Activated CD4-positive, alpha-beta memory T cell treated with anti-CD3 and anti-CD28 coated beads for 36 hours (primary cell): ENCODE measurements at regions not wholly inside any gene's neighbourhood (a gene's known extent, or its start where the extent isn't known, plus 50 kb on each side); places are given as distances from the start of the nearest gene placed in this dataset.

Source experiments
- CTCF ChIA-PET: fragments of 350-600 bp; sonication (Branson Sonifier 250); formaldehyde crosslinking; loops from one replicate; lab custom pipeline; 2021; ENCODE audit warnings: antibody characterized with exemption, inconsistent platforms; lab: Charles Lee
- POLR2A ChIA-PET: fragments of 350-600 bp; sonication (Branson Sonifier 250); formaldehyde crosslinking; loops from one replicate; lab custom pipeline; 2021; ENCODE audit warnings: antibody characterized with exemption; lab: Charles Lee
- DNase-seq: peaks from one replicate; pipeline ENCODE4 v3.0.0-alpha.2; 2020
- H3K27ac Mint-ChIP-seq: one replicate; pipeline ENCODE4 v1.8.0; 2021; ENCODE audit warnings: mixed read lengths
- H3K27me3 Mint-ChIP-seq: one replicate; pipeline ENCODE4 v1.8.0; 2021; ENCODE audit warnings: mixed read lengths
- H3K36me3 Mint-ChIP-seq: one replicate; pipeline ENCODE4 v1.8.0; 2021; ENCODE audit warnings: mixed read lengths
- H3K4me1 Mint-ChIP-seq: one replicate; pipeline ENCODE4 v1.8.0; 2021; ENCODE audit warnings: low read depth, mixed read lengths
- H3K4me3 Mint-ChIP-seq: one replicate; pipeline ENCODE4 v1.8.0; 2021; ENCODE audit warnings: mild to moderate bottlenecking, mixed read lengths
- H3K9me3 Mint-ChIP-seq: one replicate; pipeline ENCODE4 v1.8.0; 2021; ENCODE audit warnings: mixed read lengths
- intact Hi-C: fragments of 100-400 bp; cut with micrococcal nuclease; formaldehyde crosslinking; loops from one replicate; pipeline ENCODE4 v1.15.1; 2023

DNA sequence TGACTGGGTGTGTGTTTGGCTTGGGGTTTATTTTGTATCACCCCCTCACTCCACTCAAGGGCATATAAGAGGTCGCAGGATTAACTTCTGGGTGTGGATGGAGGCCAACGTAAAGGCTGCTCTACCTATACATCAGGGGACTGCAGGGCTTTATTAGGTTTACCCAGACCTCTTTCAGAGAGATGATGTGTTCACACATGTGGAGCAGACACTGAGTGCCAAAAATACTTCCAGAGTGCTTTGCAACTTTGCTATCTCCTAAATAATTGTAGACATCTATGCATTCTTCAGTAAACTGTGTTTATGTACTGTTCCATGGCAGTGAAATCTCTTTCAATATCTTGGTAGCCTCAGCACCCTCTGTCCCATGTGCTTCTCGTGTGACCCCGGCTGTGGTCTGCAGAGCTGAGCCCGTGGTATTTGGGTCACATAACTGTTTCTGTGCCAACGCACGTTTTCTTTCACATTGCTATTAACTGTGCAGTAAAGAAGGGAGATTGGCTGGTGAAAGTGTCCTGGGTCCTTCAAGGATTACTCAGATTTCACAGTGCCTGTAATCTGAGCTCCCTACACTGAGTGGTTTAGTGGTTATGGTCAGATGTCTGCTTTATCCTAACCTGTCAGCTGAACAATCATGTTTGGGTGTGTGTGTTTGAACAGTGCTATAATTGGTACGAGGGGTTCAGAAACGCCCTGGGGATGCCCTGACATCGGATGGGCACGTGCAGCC, 208.1 kb downstream of the VAPA start:
- no peaks in the 10 kb centered on the region for H3K9me3 Mint-ChIP-seq
- H3K27ac Mint-ChIP-seq: no peak overlapping the region
- peaks cover 3% of the 10 kb centered on the region for H3K27me3 Mint-ChIP-seq
- ChIA-PET CTCF (no interaction called here), POLR2A (no interaction called here)
- DNase-seq: no peak
- no peak overlapping the region for H3K4me3 Mint-ChIP-seq
- H3K4me1 Mint-ChIP-seq: peaks cover 18% of the 10 kb centered on the region
- intact Hi-C loops: loop anchor here (10.0 kb wide), 1 partner anchor 403 kb away; the partner anchor contains the start of gene NAPG
- H3K36me3 Mint-ChIP-seq: no peaks in the 10 kb centered on the region

DNA sequence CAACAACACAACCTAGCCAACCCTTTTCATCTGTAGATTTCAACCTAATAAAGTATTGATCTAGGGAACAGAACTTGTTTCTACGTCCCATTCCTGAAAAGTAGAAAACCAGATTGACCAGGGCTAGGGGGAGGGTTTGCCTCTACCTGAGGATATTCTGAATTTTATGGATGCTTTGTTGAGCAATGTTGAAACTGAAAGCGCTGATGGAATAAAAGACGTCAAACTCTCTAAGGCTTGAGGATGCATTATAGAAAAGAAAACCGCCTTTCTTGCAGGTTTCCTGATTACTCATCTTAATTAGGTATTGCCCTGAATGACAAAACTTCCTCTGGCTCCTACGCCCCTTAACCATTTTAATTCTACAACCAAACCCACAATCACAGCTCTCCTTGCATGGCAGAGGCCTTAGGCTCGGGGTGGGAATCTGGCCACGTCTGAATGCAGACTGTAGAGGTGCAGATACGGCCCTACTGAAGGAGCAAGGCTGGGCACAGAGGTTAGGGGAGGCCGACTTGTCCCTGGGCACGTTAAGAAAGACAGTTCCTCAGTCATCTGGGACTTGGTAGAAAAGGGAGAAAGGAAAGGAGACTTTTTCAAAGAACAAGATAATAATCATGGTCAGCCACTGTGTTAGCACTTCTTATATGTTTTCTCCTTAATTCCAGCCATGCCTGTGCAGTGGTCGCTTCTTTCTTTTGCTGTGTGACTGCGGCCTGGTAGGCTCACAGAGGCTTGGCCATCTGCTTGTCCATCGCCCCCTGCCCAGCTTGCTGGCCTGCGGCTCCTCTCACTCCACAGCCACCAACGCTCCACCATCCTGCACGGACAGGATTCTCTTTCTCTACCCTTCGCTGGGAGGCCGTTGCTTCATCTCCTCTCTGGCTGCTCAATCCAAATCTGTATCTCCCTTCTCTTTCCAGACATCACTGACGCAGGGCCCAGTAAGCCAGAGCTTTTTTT, 209.5 kb downstream of the VAPA start:
- ChIA-PET CTCF (no interaction called here), POLR2A (no interaction called here)
- Mint-ChIP-seq H3K27me3 (peaks cover 3% of the 10 kb centered on the region), H3K4me1 (peaks cover 18% of the 10 kb centered on the region), H3K36me3 (no peaks in the 10 kb centered on the region), H3K9me3 (no peaks in the 10 kb centered on the region), H3K27ac (no peak overlapping the region), H3K4me3 (no peak overlapping the region)
- DNase-seq: peak; percentile 16
- intact Hi-C loops: loop anchor here (10.0 kb wide), 1 partner anchor 402 kb away; the partner anchor contains the start of gene NAPG

DNA sequence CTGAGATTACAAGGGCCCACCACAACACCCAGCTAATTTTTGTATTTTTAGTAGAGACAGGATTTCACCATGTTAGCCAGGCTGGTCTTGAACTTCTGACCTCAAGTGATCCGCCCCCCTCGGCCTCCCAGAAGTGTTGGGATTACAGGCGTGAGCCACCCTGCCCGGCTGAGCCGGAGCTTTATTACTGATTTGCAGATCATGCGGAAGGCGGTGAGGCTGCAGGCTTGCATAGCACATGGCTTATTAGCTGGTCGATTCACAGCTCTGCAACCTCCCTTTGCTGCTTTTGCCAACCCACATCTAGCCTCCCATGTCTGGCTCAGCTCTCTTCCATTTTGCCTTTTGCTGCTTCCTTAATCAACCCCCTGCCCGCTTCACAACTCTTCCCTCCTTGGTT, 210.3 kb downstream of the VAPA start:
- POLR2A ChIA-PET: no interaction called here
- H3K9me3 Mint-ChIP-seq: no peaks in the 10 kb centered on the region
- H3K27me3 Mint-ChIP-seq: peaks cover 3% of the 10 kb centered on the region
- DNase-seq: no peak
- no peak overlapping the region for H3K4me3 Mint-ChIP-seq
- intact Hi-C loops: loop anchor here (10.0 kb wide), 1 partner anchor 401 kb away; the partner anchor contains the start of gene NAPG
- H3K27ac Mint-ChIP-seq: no peak overlapping the region
- H3K4me1 Mint-ChIP-seq: peaks cover 18% of the 10 kb centered on the region
- H3K36me3 Mint-ChIP-seq: no peaks in the 10 kb centered on the region
- CTCF ChIA-PET: no interaction called here

DNA sequence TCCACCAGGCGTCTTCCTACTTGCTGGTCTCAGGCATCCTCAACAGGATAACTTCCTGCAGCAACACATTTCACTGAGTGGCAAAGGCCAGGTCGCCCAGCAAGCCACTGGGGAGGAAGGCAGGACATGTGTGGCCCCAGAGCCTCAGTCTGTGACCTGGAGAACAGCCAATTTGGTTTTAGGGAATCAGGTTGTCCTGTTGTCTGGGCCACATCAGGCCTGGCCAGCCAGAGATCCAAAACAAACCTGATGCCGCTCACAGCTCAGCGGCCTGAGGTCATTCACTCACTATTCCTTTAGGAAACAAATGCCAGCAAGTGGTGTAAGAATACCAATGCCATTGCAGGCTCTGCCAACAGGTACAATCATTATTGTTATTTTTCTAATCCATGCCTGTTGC, 210.7 kb downstream of the VAPA start:
- Mint-ChIP-seq H3K27ac (no peak overlapping the region), H3K4me1 (peaks cover 18% of the 10 kb centered on the region), H3K9me3 (no peaks in the 10 kb centered on the region), H3K36me3 (no peaks in the 10 kb centered on the region), H3K4me3 (no peak overlapping the region), H3K27me3 (peaks cover 3% of the 10 kb centered on the region)
- DNase-seq: no peak
- CTCF ChIA-PET: no interaction called here
- intact Hi-C loops: loop anchor here (10.0 kb wide), 1 partner anchor 400 kb away; the partner anchor contains the start of gene NAPG
- POLR2A ChIA-PET: no interaction called here

DNA sequence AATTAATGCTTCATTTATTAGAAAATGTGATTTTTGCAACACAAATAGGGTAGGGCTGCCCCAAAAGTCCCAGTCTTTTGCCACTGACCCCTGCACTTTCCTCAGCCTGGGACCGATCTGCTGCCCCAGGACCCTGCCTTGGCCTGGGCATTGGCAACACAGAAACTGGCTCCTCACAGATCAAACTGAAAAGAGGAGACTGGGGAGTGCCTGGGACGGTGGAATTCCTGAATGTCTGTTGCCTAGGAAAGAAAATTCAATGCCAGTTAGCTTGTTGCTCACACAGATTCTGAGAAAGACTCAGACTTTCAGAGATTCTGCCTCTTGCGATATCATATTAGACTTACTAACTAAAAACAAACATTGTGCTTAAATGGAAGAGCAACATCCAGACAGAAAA, 211.2 kb downstream of the VAPA start:
- ChIA-PET POLR2A (no interaction called here), CTCF (no interaction called here)
- no peak overlapping the region for H3K27ac Mint-ChIP-seq
- no peaks in the 10 kb centered on the region for H3K9me3 Mint-ChIP-seq
- H3K36me3 Mint-ChIP-seq: no peaks in the 10 kb centered on the region
- H3K4me3 Mint-ChIP-seq: no peak overlapping the region
- intact Hi-C loops: loop anchor here (10.0 kb wide), 1 partner anchor 400 kb away; the partner anchor contains the start of gene NAPG
- DNase-seq: no peak
- peaks cover 3% of the 10 kb centered on the region for H3K27me3 Mint-ChIP-seq
- H3K4me1 Mint-ChIP-seq: peaks cover 18% of the 10 kb centered on the region

DNA sequence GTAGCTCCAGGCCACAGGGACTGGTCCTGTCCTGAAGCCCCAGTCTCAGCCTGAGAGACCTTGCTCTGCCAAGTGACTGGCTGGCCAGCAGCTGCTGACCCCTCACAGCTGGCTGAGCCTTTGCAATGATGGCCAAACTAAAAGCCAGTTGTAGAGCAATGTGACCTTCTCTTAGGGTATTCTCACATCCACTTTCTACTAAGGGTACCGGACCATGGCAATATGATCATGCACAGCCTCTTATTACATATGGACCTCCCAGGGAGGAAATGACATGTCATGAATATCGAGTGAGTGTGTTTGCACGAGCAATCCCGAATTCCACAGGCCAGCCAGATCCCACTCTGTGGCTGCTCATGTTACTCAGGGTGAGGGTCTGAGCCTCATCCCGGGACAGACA, 213.9 kb downstream of the VAPA start:
- H3K27ac Mint-ChIP-seq: no peak overlapping the region
- POLR2A ChIA-PET: no interaction called here

DNA sequence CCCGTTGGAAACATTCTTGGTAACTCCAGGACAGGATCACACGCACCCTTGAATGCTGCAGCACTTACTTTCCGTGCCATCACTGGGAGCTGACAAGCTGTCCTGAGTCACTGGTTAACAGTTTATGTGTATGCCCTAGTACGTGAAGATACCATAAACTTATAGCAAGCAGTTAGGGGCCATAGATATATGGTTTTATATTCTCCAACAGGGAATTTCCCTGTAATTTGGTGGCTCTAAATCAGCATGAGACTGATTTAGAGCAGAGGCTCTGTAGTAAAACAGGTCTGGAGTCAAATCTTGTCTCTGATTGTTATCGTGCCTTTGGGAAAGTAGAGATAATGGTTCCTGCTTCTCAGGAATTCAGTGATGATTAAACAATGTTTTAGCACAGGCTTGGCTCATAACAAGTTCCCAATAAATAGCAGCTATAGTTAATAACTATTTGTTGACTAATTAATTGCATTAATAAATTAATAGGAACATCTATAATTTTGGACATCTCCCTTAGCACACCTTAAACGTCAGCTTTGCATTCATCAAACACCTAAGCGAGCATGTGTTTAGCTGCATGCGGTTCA, 215.2 kb downstream of the VAPA start:
- DNase-seq: no peak
- ChIA-PET CTCF (no interaction called here), POLR2A (no interaction called here)
- Mint-ChIP-seq H3K4me1 (peaks cover 3% of the 10 kb centered on the region), H3K36me3 (no peaks in the 10 kb centered on the region), H3K9me3 (no peaks in the 10 kb centered on the region), H3K27me3 (peaks cover 23% of the 10 kb centered on the region), H3K4me3 (no peak overlapping the region), H3K27ac (no peak overlapping the region)
- intact Hi-C loops: loop anchor here (10.0 kb wide), 1 partner anchor 396 kb away; the partner anchor contains the start of gene NAPG

More for the DNA sequence above, 213.9 kb downstream of the VAPA start:
- intact Hi-C loops: loop anchor here (10.0 kb wide), 1 partner anchor 397 kb away; the partner anchor contains the start of gene NAPG
- no peak for DNase-seq
- H3K9me3 Mint-ChIP-seq: no peaks in the 10 kb centered on the region
- H3K4me1 Mint-ChIP-seq: peaks cover 14% of the 10 kb centered on the region
- H3K27me3 Mint-ChIP-seq: peaks cover 15% of the 10 kb centered on the region
- H3K36me3 Mint-ChIP-seq: no peaks in the 10 kb centered on the region
- no peak overlapping the region for H3K4me3 Mint-ChIP-seq
- CTCF ChIA-PET: no interaction called here

DNA sequence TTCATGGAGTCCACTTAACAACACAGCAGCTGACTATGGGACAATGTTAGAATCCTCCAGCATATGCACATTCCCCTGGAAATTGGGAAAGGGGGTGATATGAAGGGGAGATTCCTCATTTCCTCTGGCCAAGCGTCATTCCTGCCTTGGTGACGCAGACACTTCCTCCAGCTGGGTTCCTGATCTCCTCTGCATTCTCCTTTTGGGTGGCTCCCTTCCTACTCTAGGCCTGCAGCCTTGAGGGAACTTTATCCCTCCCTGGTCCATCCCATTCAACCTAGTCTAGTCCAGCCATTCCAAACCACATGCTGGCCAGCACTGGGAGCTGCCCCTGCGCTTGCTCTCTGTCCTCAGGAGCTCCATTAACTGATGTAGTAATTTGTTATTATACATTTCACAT, 216.8 kb downstream of the VAPA start:
- H3K27me3 Mint-ChIP-seq: peaks cover 24% of the 10 kb centered on the region
- no peak overlapping the region for H3K27ac Mint-ChIP-seq
- H3K36me3 Mint-ChIP-seq: no peaks in the 10 kb centered on the region
- H3K4me3 Mint-ChIP-seq: no peak overlapping the region
- intact Hi-C loops: no loop called here
- no peaks in the 10 kb centered on the region for H3K4me1 Mint-ChIP-seq
- ChIA-PET CTCF (interaction anchor here (0.6 kb wide), 1 partner anchor 150 kb away, joined by 3 read pairs; no protein-coding TSS in a partner anchor), POLR2A (no interaction called here)
- H3K9me3 Mint-ChIP-seq: no peaks in the 10 kb centered on the region
- no peak for DNase-seq

DNA sequence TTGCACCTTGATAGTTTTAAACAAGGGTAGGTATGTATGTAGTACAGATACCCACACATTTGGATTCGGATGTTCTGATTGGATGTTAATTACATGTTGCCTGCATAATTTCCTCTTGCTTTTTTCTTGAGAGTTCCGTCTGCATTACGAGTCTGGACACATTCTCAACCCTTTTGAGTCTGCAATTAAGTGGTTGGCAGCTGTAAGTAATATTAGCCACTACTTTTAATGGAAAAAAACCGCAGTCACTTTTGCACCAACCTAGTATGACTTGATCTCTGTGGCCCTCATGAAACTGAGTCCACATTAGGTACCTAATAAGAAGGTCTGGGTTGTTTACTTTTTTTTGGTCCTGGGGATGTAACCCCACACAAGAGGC, 217.3 kb downstream of the VAPA start:
- Mint-ChIP-seq H3K4me3 (no peak overlapping the region), H3K27ac (no peak overlapping the region), H3K4me1 (no peaks in the 10 kb centered on the region), H3K27me3 (peaks cover 24% of the 10 kb centered on the region), H3K9me3 (no peaks in the 10 kb centered on the region), H3K36me3 (no peaks in the 10 kb centered on the region)
- no peak for DNase-seq
- ChIA-PET POLR2A (no interaction called here), CTCF (interaction anchor here (0.6 kb wide), 1 partner anchor 150 kb away, joined by 3 read pairs; no protein-coding TSS in a partner anchor)
- intact Hi-C loops: no loop called here

DNA sequence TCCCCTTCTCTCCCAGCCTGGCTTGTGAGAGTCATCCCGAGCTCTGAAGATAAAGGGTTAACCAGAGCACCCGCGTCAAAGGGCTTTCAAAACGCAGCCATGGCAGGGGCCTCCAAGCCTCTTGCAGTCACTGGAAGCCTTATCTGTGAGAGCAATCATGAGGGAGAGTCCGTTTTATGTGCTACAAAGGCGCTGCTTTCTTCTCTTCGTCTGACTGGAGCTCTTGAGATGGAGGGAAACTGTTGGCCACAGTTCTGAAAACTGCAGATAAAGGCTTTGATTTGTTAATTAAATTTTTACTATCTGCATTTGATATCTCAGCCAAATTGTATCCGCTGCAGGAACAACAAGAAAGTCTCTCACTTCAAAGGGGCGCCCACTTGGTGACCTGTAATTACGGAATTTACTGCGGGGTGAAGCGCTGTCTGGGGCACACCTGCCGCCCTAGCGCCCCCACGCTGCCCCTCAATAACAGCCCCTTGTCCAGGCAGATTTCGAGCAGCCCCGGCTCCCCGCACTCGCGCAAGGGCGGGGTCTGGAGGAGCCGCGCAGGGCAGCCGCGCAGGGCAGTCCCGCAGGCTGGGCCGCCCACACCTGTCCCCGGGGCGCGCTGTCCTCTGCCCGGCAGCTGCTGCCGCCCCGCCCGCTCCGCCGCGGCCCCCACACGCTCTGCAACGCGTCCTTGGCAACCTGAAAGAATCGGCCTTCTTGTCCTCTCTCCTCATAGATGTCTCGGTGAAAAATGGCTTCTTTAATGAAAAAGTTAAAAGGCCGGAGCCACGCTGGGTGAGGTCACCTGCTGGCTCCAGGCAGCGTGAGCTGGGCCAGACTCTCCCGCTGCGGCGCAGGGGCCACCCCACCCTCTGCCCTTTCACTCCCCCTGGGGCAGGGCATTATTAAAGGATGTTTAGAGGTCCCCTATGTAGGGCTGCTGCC, 217.9 kb downstream of the VAPA start:
- Mint-ChIP-seq H3K36me3 (no peaks in the 10 kb centered on the region), H3K4me3 (no peak overlapping the region), H3K9me3 (no peaks in the 10 kb centered on the region), H3K4me1 (no peaks in the 10 kb centered on the region), H3K27ac (no peak overlapping the region), H3K27me3 (peaks cover 24% of the 10 kb centered on the region)
- no peak for DNase-seq
- POLR2A ChIA-PET: no interaction called here
- intact Hi-C loops: no loop called here
- CTCF ChIA-PET: no interaction called here

DNA sequence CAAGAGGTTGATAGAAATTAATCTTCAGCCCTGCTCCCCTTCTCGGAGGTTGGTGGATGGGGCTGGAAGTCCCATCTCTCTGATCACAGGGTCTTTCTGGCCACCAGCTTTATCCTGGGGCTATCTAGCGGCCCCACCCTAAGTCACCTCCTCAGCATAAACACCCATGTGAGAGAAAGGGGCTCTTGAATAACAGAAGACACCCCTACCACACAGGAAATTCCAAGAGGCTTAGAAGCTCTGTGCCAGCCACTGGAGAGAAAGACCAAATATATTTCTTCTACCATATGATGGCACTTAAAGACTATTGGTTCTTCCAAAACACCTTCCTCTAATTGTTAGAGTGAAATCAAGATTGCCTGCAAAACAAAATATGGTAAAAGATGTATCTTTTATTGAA, 219.7 kb downstream of the VAPA start:
- CTCF ChIA-PET: no interaction called here

More for the DNA sequence above, 219.7 kb downstream of the VAPA start:
- H3K9me3 Mint-ChIP-seq: no peaks in the 10 kb centered on the region
- H3K36me3 Mint-ChIP-seq: no peaks in the 10 kb centered on the region
- POLR2A ChIA-PET: no interaction called here
- H3K27me3 Mint-ChIP-seq: peaks cover 24% of the 10 kb centered on the region
- DNase-seq: no peak
- no peak overlapping the region for H3K4me3 Mint-ChIP-seq
- intact Hi-C loops: no loop called here
- no peak overlapping the region for H3K27ac Mint-ChIP-seq
- H3K4me1 Mint-ChIP-seq: no peaks in the 10 kb centered on the region
